ENCODE measurements at regions not wholly inside any gene's neighbourhood (a gene's known extent, or its start where the extent isn't known, plus 50 kb on each side); places are given as distances from the start of the nearest gene placed in this dataset.
"Not testable (repeated sequence)": the region's sequence is repeated elsewhere in the genome, so short reads cannot be mapped to it uniquely, and the experiment has no call there.

GRCh38 chr1:34367954-34368353, 191.2 kb downstream of the C1orf94 start:
- H3K36me3 ChIP-seq (ENCODE audit: control insufficient read depth, insufficient read depth, low read length) = no peaks in the 10 kb centered on the region
- H3K9me3 ChIP-seq = no peaks in the 10 kb centered on the region
- no TSS peak for BruUV-seq (replicated peaks)
- Mint-ChIP-seq H3K27ac (ENCODE audit: unreplicated experiment) (no peak overlapping the region), H3K4me1 (ENCODE audit: low read depth, unreplicated experiment) (no peaks in the 10 kb centered on the region), H3K27me3 (ENCODE audit: insufficient read depth, unreplicated experiment) (peaks cover 13% of the 10 kb centered on the region), H3K9me3 (ENCODE audit: unreplicated experiment) (no peaks in the 10 kb centered on the region), H3K36me3 (ENCODE audit: insufficient read depth, unreplicated experiment) (no peaks in the 10 kb centered on the region), H3K4me3 (ENCODE audit: unreplicated experiment) (no peak overlapping the region)
- H3K4me1 ChIP-seq = no peaks in the 10 kb centered on the region
- DNase-seq = no peak
- ChIA-PET POLR2A (no interaction called here), CTCF (no interaction called here)
- no peak overlapping the region for H3K4me3 ChIP-seq (ENCODE audit: low read depth, low read length)
- no peak for TF ChIP-seq CTCF (IDR thresholded peaks at IDR 0.05; ENCODE audit: insufficient read depth in 1 of 2, low read depth in 1 of 2, low read length in 1 of 2, severe bottlenecking in 1 of 2, unreplicated experiment in 1 of 2)
- H3K27me3 ChIP-seq (replicated peaks; ENCODE audit: control insufficient read depth, insufficient read depth, low read length) = no peaks in the 10 kb centered on the region; the same call in 1 of the 2 replicates
- intact Hi-C loops (cut with micrococcal nuclease; ENCODE audit: unreplicated experiment) = no loop called here

GRCh38 chr1:34369701-34370455, 193.2 kb downstream of the C1orf94 start:
- intact Hi-C loops (cut with micrococcal nuclease; ENCODE audit: unreplicated experiment) = no loop called here
- no peak overlapping the region for H3K4me3 Mint-ChIP-seq (ENCODE audit: unreplicated experiment)
- no TSS peak for BruUV-seq (replicated peaks)
- H3K4me1 Mint-ChIP-seq (ENCODE audit: low read depth, unreplicated experiment) = no peaks in the 10 kb centered on the region
- ChIA-PET CTCF (no interaction called here), POLR2A (no interaction called here)
- no peaks in the 10 kb centered on the region for H3K36me3 ChIP-seq (ENCODE audit: control insufficient read depth, insufficient read depth, low read length)
- H3K4me3 ChIP-seq (ENCODE audit: low read depth, low read length) = no peak overlapping the region
- no peak for DNase-seq
- no peaks in the 10 kb centered on the region for H3K36me3 Mint-ChIP-seq (ENCODE audit: insufficient read depth, unreplicated experiment)
- peaks cover 9% of the 10 kb centered on the region for H3K27me3 Mint-ChIP-seq (ENCODE audit: insufficient read depth, unreplicated experiment)
- TF ChIP-seq CTCF (IDR thresholded peaks at IDR 0.05; ENCODE audit: insufficient read depth in 1 of 2, low read depth in 1 of 2, low read length in 1 of 2, severe bottlenecking in 1 of 2, unreplicated experiment in 1 of 2) = no peak
- no peak overlapping the region for H3K27ac Mint-ChIP-seq (ENCODE audit: unreplicated experiment)
- H3K9me3 Mint-ChIP-seq (ENCODE audit: unreplicated experiment) = no peaks in the 10 kb centered on the region
- H3K4me1 ChIP-seq = no peaks in the 10 kb centered on the region
- H3K9me3 ChIP-seq = no peaks in the 10 kb centered on the region
- H3K27me3 ChIP-seq (replicated peaks; ENCODE audit: control insufficient read depth, insufficient read depth, low read length) = no peaks in the 10 kb centered on the region; the same call in 1 of the 2 replicates

- Histone ChIP-seq H3K4me3 (ENCODE audit: low read depth, low read length) (no peak overlapping the region), H3K4me1 (no peaks in the 10 kb centered on the region), H3K27me3 (replicated peaks; ENCODE audit: control insufficient read depth, insufficient read depth, low read length) (no peaks in the 10 kb centered on the region; the same call in 1 of the 2 replicates), H3K9me3 (no peaks in the 10 kb centered on the region), H3K36me3 (ENCODE audit: control insufficient read depth, insufficient read depth, low read length) (no peaks in the 10 kb centered on the region)
- no peak for DNase-seq
- Mint-ChIP-seq H3K9me3 (ENCODE audit: unreplicated experiment) (no peaks in the 10 kb centered on the region), H3K27me3 (ENCODE audit: insufficient read depth, unreplicated experiment) (peaks cover 9% of the 10 kb centered on the region), H3K36me3 (ENCODE audit: insufficient read depth, unreplicated experiment) (no peaks in the 10 kb centered on the region), H3K4me1 (ENCODE audit: low read depth, unreplicated experiment) (no peaks in the 10 kb centered on the region), H3K27ac (ENCODE audit: unreplicated experiment) (no peak overlapping the region), H3K4me3 (ENCODE audit: unreplicated experiment) (no peak overlapping the region)
- ChIA-PET POLR2A (no interaction called here), CTCF (no interaction called here)
- intact Hi-C loops (cut with micrococcal nuclease; ENCODE audit: unreplicated experiment) = no loop called here
- BruUV-seq (replicated peaks) = no TSS peak
- TF ChIP-seq CTCF (IDR thresholded peaks at IDR 0.05; ENCODE audit: insufficient read depth in 1 of 2, low read depth in 1 of 2, low read length in 1 of 2, severe bottlenecking in 1 of 2, unreplicated experiment in 1 of 2) = no peak
These were observed 194.0 kb downstream of the C1orf94 start for GRCh38 chr1:34370748-34371147.

GRCh38 chr1:34371179-34371578, 194.5 kb downstream of the C1orf94 start:
- H3K9me3 Mint-ChIP-seq (ENCODE audit: unreplicated experiment); H3K4me1 Mint-ChIP-seq (ENCODE audit: low read depth, unreplicated experiment); BruUV-seq (replicated peaks); H3K9me3 ChIP-seq; H3K27ac Mint-ChIP-seq (ENCODE audit: unreplicated experiment); H3K36me3 Mint-ChIP-seq (ENCODE audit: insufficient read depth, unreplicated experiment); CTCF ChIA-PET; POLR2A ChIA-PET; H3K36me3 ChIP-seq (ENCODE audit: control insufficient read depth, insufficient read depth, low read length); DNase-seq; intact Hi-C loops (cut with micrococcal nuclease; ENCODE audit: unreplicated experiment); H3K4me1 ChIP-seq; H3K27me3 ChIP-seq (replicated peaks; ENCODE audit: control insufficient read depth, insufficient read depth, low read length); H3K4me3 ChIP-seq (ENCODE audit: low read depth, low read length); H3K4me3 Mint-ChIP-seq (ENCODE audit: unreplicated experiment): not testable (repeated sequence)
- peaks cover 11% of the 10 kb centered on the region for H3K27me3 Mint-ChIP-seq (ENCODE audit: insufficient read depth, unreplicated experiment)
